Cardiac fibroblast (primary cell): ENCODE measurements at regions not wholly inside any gene's neighbourhood (a gene's known extent, or its start where the extent isn't known, plus 50 kb on each side); places are given as distances from the start of the nearest gene placed in this dataset.

Source experiments
- DNase-seq, 2 donors: peaks; one replicate each; pipeline versions ENCODE4 v3.0.0 to v3.0.0-alpha.2; 2010; ENCODE audit warnings: low read depth in 2 of 2
- H3K4me3 ChIP-seq, 2 donors: replicated peaks in 1 of 2; 1 replicate in 1 of 2; 2 replicates in 1 of 2; pipeline ENCODE4 v1.5.1; 2011; ENCODE audit warnings: low read depth in 2 of 2, low read length in 2 of 2, mild to moderate bottlenecking in 2 of 2, moderate library complexity in 1 of 2
- TF ChIP-seq, protein P1 (sequence below): IDR thresholded peaks from one replicate; pipeline ENCODE4 v1.5.1; 2011; ENCODE audit warnings: low read depth, mild to moderate bottlenecking, low read length, inconsistent platforms

DNA sequence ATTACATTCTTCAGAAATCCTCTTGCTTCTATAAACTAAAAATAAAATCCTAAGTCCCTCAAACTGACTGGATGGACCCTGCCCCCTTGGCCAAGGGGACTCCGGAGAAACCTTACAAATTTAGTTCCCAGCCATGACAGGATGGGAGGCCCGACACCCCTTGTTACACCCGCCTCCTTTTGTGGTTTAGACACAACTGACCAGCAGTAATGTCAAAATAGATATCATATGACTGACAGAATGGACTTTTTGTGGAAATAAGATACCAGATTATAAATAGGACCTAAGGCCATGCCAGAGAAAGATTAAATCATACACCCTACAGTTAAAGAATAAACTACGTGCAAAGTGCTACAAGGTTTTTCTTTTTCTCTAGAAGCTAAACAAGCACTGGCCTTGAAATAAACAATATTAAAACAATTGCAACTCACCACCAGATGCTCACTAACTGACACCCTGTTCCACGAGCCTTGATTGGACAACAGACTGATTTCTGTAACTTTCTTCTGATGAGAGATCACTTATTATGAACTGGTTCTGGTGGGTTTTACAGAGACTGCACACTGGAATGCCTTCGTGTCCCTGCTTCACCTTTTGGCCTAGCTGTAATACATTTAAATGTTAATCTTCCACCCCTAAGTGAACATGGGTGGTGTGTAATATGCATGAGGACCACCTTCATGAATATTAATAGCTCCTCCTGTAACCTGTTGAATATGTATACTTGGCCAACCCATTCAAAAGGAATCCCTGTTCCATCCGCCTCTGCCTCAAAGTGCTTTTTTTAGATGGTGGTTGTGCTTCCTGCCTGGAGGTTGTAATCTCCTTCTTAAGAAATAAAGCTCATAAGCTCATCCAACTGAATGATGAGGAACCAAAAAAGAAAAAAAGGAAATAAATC, 99.6 kb downstream of the ODF2L start:
- H3K4me3 ChIP-seq = no peak overlapping the region
- DNase-seq = no peak
- TF ChIP-seq, protein P1, sequence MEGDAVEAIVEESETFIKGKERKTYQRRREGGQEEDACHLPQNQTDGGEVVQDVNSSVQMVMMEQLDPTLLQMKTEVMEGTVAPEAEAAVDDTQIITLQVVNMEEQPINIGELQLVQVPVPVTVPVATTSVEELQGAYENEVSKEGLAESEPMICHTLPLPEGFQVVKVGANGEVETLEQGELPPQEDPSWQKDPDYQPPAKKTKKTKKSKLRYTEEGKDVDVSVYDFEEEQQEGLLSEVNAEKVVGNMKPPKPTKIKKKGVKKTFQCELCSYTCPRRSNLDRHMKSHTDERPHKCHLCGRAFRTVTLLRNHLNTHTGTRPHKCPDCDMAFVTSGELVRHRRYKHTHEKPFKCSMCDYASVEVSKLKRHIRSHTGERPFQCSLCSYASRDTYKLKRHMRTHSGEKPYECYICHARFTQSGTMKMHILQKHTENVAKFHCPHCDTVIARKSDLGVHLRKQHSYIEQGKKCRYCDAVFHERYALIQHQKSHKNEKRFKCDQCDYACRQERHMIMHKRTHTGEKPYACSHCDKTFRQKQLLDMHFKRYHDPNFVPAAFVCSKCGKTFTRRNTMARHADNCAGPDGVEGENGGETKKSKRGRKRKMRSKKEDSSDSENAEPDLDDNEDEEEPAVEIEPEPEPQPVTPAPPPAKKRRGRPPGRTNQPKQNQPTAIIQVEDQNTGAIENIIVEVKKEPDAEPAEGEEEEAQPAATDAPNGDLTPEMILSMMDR = no peak

DNA sequence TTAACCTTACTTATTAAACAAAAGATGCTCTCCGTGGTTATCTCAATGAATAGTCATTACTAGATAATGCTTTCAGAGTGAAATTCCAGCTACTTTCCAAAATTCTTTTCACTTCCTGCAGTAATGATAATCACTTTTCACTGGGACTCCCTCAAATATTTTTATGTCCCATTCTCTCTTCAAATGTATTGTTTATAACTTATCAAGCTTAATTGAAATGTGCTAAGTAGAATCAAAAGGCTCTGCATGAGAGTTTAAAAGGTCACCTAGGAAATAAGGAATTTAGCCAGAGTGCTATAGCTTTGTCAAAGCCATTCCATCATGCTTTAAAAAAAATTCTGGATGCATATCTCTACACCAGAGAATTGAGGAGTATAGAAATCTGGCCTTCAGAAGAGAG, 106.4 kb downstream of the ODF2L start:
- TF ChIP-seq, protein P1 = no peak
- no peak for DNase-seq
- H3K4me3 ChIP-seq = no peak overlapping the region

DNA sequence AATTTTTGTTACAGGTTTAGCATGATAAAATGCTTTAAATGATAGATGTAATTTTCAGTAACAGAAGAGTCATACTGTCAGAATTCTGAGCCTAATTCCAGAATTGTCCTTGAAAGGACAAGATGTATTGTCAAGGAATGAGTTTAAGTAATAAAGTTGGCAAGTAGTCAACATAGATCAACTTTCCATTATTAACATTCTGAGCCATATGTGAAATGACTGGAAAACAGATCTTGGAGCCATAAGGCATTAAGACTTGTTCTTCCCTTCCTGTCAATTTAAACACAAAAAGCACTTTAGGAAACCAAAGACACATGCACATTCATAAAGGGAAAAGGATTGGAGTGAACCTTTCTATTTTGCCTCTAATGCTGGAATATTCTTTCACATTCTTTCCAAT, 107.0 kb downstream of the ODF2L start:
- H3K4me3 ChIP-seq = no peak overlapping the region
- DNase-seq = no peak
- TF ChIP-seq, protein P1 = no peak

DNA sequence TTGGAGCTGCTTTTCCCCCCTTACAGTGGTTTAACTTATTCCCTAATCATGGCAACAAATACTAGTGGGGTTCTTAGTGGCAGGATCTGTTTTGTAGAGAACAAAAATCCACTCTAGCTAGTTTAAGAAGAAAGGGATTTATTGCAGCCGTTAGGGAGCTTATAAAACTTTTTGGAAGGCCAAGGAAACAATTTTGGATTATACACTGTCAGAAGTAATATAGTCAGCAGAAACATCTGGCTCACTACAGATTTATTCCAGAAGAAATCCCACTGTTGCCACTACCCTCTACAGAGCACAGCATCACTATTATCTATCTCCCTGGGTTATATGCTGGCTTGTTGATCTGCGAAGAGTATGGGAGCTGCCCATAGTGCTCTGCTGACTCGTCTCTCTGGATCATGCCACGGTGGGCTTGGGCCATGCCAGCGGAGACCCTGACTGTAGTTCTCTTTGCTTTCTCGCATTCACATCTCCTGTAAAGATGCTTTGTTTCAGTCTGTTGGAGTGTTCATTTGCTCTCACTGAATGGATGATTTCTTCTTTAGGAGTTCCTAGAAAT, 107.5 kb downstream of the ODF2L start:
- DNase-seq = no peak
- TF ChIP-seq, protein P1 = no peak
- H3K4me3 ChIP-seq = no peak overlapping the region

DNA sequence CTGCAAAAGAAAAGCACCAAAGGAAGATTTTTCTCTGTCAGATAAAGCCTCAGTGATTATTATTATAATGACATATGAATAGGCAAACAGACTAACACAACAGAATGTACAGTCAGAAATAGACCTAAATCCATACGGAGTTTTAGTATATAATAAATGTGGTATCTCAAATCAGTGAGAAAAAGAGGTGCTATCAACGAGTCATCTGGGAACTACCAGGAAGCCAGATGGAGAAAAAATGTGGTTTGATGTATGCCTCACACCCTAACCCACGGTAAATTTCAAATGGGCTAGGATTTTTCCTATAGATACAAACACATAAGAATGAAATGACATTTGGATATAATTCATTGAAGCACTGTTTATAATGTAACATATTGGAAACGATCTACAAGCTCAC, 110.3 kb downstream of the ODF2L start:
- no peak for DNase-seq
- TF ChIP-seq, protein P1 = no peak
- no peak overlapping the region for H3K4me3 ChIP-seq

DNA sequence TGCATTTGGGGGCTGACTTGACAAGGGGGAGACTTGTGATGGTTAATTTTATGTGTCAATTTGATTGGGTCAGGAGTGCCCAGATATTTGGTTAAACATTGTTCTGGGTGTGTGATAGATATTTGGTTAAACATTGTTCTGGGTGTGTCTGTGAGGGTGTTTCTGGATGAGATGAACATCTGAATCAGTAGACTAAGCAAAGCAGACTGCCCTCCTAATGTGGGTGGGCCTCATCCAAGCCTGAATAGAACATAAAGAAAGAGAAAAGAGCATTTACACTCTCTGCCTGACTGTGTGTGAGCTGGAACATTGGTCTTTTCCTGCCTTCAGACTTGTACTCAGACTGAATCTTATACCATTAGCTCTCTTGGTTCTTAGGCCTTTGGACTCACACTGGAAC, 113.5 kb downstream of the ODF2L start:
- TF ChIP-seq, protein P1 = no peak
- H3K4me3 ChIP-seq = no peak overlapping the region
- no peak for DNase-seq
